ENCODE measurements at regions not wholly inside any gene's neighbourhood (a gene's known extent, or its start where the extent isn't known, plus 50 kb on each side); places are given as distances from the start of the nearest gene placed in this dataset.

GRCh38 chr10:69684981-69685353 is 54.9 kb downstream of the FAM241B start:
- TF ChIP-seq, protein P1, sequence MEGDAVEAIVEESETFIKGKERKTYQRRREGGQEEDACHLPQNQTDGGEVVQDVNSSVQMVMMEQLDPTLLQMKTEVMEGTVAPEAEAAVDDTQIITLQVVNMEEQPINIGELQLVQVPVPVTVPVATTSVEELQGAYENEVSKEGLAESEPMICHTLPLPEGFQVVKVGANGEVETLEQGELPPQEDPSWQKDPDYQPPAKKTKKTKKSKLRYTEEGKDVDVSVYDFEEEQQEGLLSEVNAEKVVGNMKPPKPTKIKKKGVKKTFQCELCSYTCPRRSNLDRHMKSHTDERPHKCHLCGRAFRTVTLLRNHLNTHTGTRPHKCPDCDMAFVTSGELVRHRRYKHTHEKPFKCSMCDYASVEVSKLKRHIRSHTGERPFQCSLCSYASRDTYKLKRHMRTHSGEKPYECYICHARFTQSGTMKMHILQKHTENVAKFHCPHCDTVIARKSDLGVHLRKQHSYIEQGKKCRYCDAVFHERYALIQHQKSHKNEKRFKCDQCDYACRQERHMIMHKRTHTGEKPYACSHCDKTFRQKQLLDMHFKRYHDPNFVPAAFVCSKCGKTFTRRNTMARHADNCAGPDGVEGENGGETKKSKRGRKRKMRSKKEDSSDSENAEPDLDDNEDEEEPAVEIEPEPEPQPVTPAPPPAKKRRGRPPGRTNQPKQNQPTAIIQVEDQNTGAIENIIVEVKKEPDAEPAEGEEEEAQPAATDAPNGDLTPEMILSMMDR (IDR thresholded peaks at IDR 0.05; ENCODE audit: low read depth, low read length) = no peak
- no peak for TF ChIP-seq EZH2phosphoT487 (IDR thresholded peaks at IDR 0.05; ENCODE audit: low read depth)
